Neuronal stem cell (in vitro differentiated cells): ENCODE measurements at regions not wholly inside any gene's neighbourhood (a gene's known extent, or its start where the extent isn't known, plus 50 kb on each side); places are given as distances from the start of the nearest gene placed in this dataset.

Experiments
- DNase-seq: peaks from one replicate; pipeline ENCODE4 v3.0.0-alpha.2; 2013; ENCODE audit warnings: low spot score
- H2AFZ ChIP-seq: one replicate; pipeline ENCODE4 v1.6.1; 2013; ENCODE audit warnings: mild to moderate bottlenecking, low read length, inconsistent platforms
- H2AK5ac ChIP-seq: 2 replicates; pipeline ENCODE4 v1.6.1; 2013; ENCODE audit warnings: low read depth, mild to moderate bottlenecking, inconsistent platforms, low read length, moderate library complexity, mixed read lengths
- H2BK120ac ChIP-seq: 2 replicates; pipeline ENCODE4 v1.6.1; 2013; ENCODE audit warnings: low read depth, mild to moderate bottlenecking, inconsistent platforms, low read length, moderate library complexity, mixed read lengths
- H2BK12ac ChIP-seq: one replicate; pipeline ENCODE4 v1.6.1; 2013; ENCODE audit warnings: low read length, inconsistent platforms
- H2BK15ac ChIP-seq: 2 replicates; pipeline ENCODE4 v1.6.1; 2013; ENCODE audit warnings: mild to moderate bottlenecking, low read length, inconsistent platforms, mixed read lengths
- H2BK5ac ChIP-seq: one replicate; pipeline ENCODE4 v1.6.1; 2013; ENCODE audit warnings: inconsistent platforms, mild to moderate bottlenecking, low read length, moderate library complexity
- H3K14ac ChIP-seq: one replicate; pipeline ENCODE4 v1.6.1; 2013; ENCODE audit warnings: low read length, inconsistent platforms
- H3K18ac ChIP-seq: 2 replicates; pipeline ENCODE4 v1.6.1; 2013; ENCODE audit warnings: low read length, inconsistent platforms
- H3K23ac ChIP-seq: 2 replicates; pipeline ENCODE4 v1.6.1; 2013; ENCODE audit warnings: low read depth, mild to moderate bottlenecking, mixed read lengths, low read length, inconsistent platforms; ENCODE audit not compliant: poor library complexity
- H3K27ac ChIP-seq: replicated peaks from 3 replicates; pipeline ENCODE4 v1.5.1; 2013; ENCODE audit warnings: low read length, inconsistent platforms
- H3K27me3 ChIP-seq, 3 experiments: 2 replicates each; pipeline ENCODE4 v1.6.1; 2013; ENCODE audit warnings: low read length in 3 of 3, mild to moderate bottlenecking in 2 of 3, inconsistent platforms in 1 of 3, low read depth in 1 of 3, mixed read lengths in 1 of 3, moderate library complexity in 1 of 3; ENCODE audit not compliant: control insufficient read depth in 3 of 3, insufficient read depth in 3 of 3
- H3K36me3 ChIP-seq, 2 donors: replicated peaks in 1 of 2; 2 replicates each; pipeline ENCODE4 v1.6.1; 2013; ENCODE audit warnings: low read length in 2 of 2; ENCODE audit not compliant: control insufficient read depth in 2 of 2, insufficient read depth in 2 of 2
- H3K4ac ChIP-seq: 2 replicates; pipeline ENCODE4 v1.6.1; 2013; ENCODE audit warnings: inconsistent platforms, mild to moderate bottlenecking, low read length, moderate library complexity
- H3K4me1 ChIP-seq, 2 donors: 1 replicate in 1 of 2; 2 replicates in 1 of 2; pipeline ENCODE4 v1.6.1; 2013; ENCODE audit warnings: low read length in 2 of 2, low read depth in 1 of 2; ENCODE audit not compliant: control insufficient read depth in 2 of 2, insufficient read depth in 1 of 2
- H3K4me2 ChIP-seq: one replicate; pipeline ENCODE4 v1.6.1; 2013; ENCODE audit warnings: mild to moderate bottlenecking, low read length, inconsistent platforms; ENCODE audit not compliant: insufficient read depth, poor library complexity, severe bottlenecking
- H3K4me3 ChIP-seq, 2 donors: 2 replicates each; pipeline ENCODE4 v1.5.1; 2013; ENCODE audit warnings: low read length in 2 of 2, mild to moderate bottlenecking in 2 of 2, inconsistent platforms in 1 of 2, moderate library complexity in 1 of 2
- H3K79me1 ChIP-seq: one replicate; pipeline ENCODE4 v1.6.1; 2013; ENCODE audit warnings: low read depth, mild to moderate bottlenecking, inconsistent platforms, low read length, moderate library complexity
- H3K9ac ChIP-seq: one replicate; pipeline ENCODE4 v1.6.1; 2013; ENCODE audit warnings: mild to moderate bottlenecking, low read depth, low read length, inconsistent platforms; ENCODE audit not compliant: poor library complexity
- H3K9me3 ChIP-seq, 2 donors: replicated peaks in 1 of 2; 2 replicates each; pipeline versions ENCODE3 to v1.6.1; 2013; ENCODE audit warnings: low read length in 2 of 2, mild to moderate bottlenecking in 2 of 2, inconsistent platforms in 1 of 2, low read depth in 1 of 2, mixed read lengths in 1 of 2, moderate library complexity in 1 of 2; ENCODE audit not compliant: control insufficient read depth in 2 of 2, insufficient read depth in 1 of 2
- H4K8ac ChIP-seq: one replicate; pipeline ENCODE4 v1.6.1; 2013; ENCODE audit warnings: low read depth, mild to moderate bottlenecking, inconsistent platforms, low read length, moderate library complexity
- H4K91ac ChIP-seq: one replicate; pipeline ENCODE4 v1.6.1; 2013; ENCODE audit warnings: low read length, low read depth, mild to moderate bottlenecking, inconsistent platforms; ENCODE audit not compliant: poor library complexity
- WGBS, 2 donors: extraction: QIAGEN DNeasy Blood & Tissue Kit; methylation state at CpG; one replicate each; pipeline ENCODE4 v1.1.7; 2013; ENCODE audit warnings: missing lambda C conversion rate in 2 of 2, mixed read lengths in 1 of 2; ENCODE audit not compliant: insufficient read length in 2 of 2, insufficient replicate concordance in 1 of 2; ENCODE audit errors: extremely low coverage in 2 of 2; 5-methylcytosine and 5-hydroxymethylcytosine counted together

- Histone ChIP-seq H3K4me2 (no peak overlapping the region), H3K23ac (no peak overlapping the region), H2BK120ac (no peak overlapping the region), H2BK15ac (no peak overlapping the region), H3K9me3 (no peaks in the 10 kb centered on the region), H3K4ac (no peak overlapping the region), H2AK5ac (no peak overlapping the region), H4K91ac (no peak overlapping the region), H3K18ac (no peak overlapping the region), H2BK5ac (no peak overlapping the region), H3K4me1 (peaks cover 0 to 3% of the 10 kb centered on the region in 2 donors), H3K27ac (no peak overlapping the region), H3K9ac (no peak overlapping the region), H4K8ac (no peak overlapping the region), H2AFZ (no peak overlapping the region), H3K27me3 (no peaks in the 10 kb centered on the region), H2BK12ac (no peak overlapping the region), H3K79me1 (no peaks in the 10 kb centered on the region), H3K36me3 (no peaks in the 10 kb centered on the region), H3K4me3 (no peak overlapping the region), H3K14ac (no peak overlapping the region)
- DNase-seq = no peak
- no CpG with 5 or more reads among the region's 2 CpGs for WGBS, 2 donors
Measured at GRCh38 chr15:27650244-27650643, 448.9 kb downstream of the OCA2 start.

- peaks cover 0 to 2% of the 10 kb centered on the region in 2 donors for H3K36me3 ChIP-seq
- H2AFZ ChIP-seq = no peak overlapping the region
- H2BK12ac ChIP-seq = no peak overlapping the region
- no peak overlapping the region for H3K4me2 ChIP-seq
- no peak overlapping the region for H3K23ac ChIP-seq
- no peak overlapping the region for H3K9ac ChIP-seq
- peaks cover 0 to 5% of the 10 kb centered on the region in 2 donors for H3K9me3 ChIP-seq
- no peak for DNase-seq
- no peak overlapping the region for H3K14ac ChIP-seq
- H4K91ac ChIP-seq = no peak overlapping the region
- H4K8ac ChIP-seq = no peak overlapping the region
- H2BK5ac ChIP-seq = no peak overlapping the region
- no peak overlapping the region for H2AK5ac ChIP-seq
- no peak overlapping the region for H3K18ac ChIP-seq
- no peak overlapping the region for H2BK15ac ChIP-seq
- no peak overlapping the region for H3K27ac ChIP-seq
- peaks cover 0 to 3% of the 10 kb centered on the region in 2 donors for H3K4me1 ChIP-seq
- H2BK120ac ChIP-seq = no peak overlapping the region
- H3K27me3 ChIP-seq = no peaks in the 10 kb centered on the region
- H3K4me3 ChIP-seq = no peak overlapping the region
- no CpG with 5 or more reads among the region's 4 CpGs for whole genome bisulfite sequencing, 2 donors
- H3K79me1 ChIP-seq = no peaks in the 10 kb centered on the region
- H3K4ac ChIP-seq = no peak overlapping the region
Measured at GRCh38 chr15:27648359-27648758, 450.8 kb downstream of the OCA2 start.

- DNase-seq = no peak
- no CpG with 5 or more reads among the region's 6 CpGs for WGBS, 2 donors
Measured at GRCh38 chr15:27646531-27646930, 452.6 kb downstream of the OCA2 start.

GRCh38 chr15:27645672-27646071, 453.4 kb downstream of the OCA2 start:
- H4K8ac ChIP-seq = no peak overlapping the region
- H2BK12ac ChIP-seq = no peak overlapping the region
- no peak overlapping the region for H2AK5ac ChIP-seq
- no peak overlapping the region for H3K23ac ChIP-seq
- no peaks in the 10 kb centered on the region for H3K79me1 ChIP-seq
- no peak overlapping the region for H3K4me2 ChIP-seq
- H3K9ac ChIP-seq = no peak overlapping the region
- H3K9me3 ChIP-seq = peaks cover 0 to 5% of the 10 kb centered on the region in 2 donors
- H3K14ac ChIP-seq = no peak overlapping the region
- no peak overlapping the region for H2BK5ac ChIP-seq
- no peak overlapping the region for H3K18ac ChIP-seq
- no peak overlapping the region for H3K27ac ChIP-seq
- H2BK120ac ChIP-seq = no peak overlapping the region
- no peak for DNase-seq
- peaks cover 0 to 3% of the 10 kb centered on the region in 2 donors for H3K4me1 ChIP-seq
- H4K91ac ChIP-seq = no peak overlapping the region
- H3K27me3 ChIP-seq = no peaks in the 10 kb centered on the region
- no peak overlapping the region for H2AFZ ChIP-seq
- H2BK15ac ChIP-seq = no peak overlapping the region
- peaks cover 0 to 2% of the 10 kb centered on the region in 2 donors for H3K36me3 ChIP-seq
- H3K4me3 ChIP-seq = no peak overlapping the region
- H3K4ac ChIP-seq = no peak overlapping the region
- WGBS, 2 donors = no CpG with 5 or more reads among the region's 3 CpGs

More at GRCh38 chr15:27646531-27646930, 452.6 kb downstream of the OCA2 start:
- H3K27ac ChIP-seq = no peak overlapping the region
- no peak overlapping the region for H2AK5ac ChIP-seq
- no peak overlapping the region for H2BK120ac ChIP-seq
- H3K9me3 ChIP-seq = peaks cover 0 to 5% of the 10 kb centered on the region in 2 donors
- H3K4ac ChIP-seq = no peak overlapping the region
- peaks cover 0 to 3% of the 10 kb centered on the region in 2 donors for H3K4me1 ChIP-seq
- H2BK5ac ChIP-seq = no peak overlapping the region
- H3K23ac ChIP-seq = no peak overlapping the region
- H3K27me3 ChIP-seq = no peaks in the 10 kb centered on the region
- no peaks in the 10 kb centered on the region for H3K79me1 ChIP-seq
- no peak overlapping the region for H4K8ac ChIP-seq
- H2BK12ac ChIP-seq = no peak overlapping the region
- H3K36me3 ChIP-seq = peaks cover 0 to 2% of the 10 kb centered on the region in 2 donors
- H2BK15ac ChIP-seq = no peak overlapping the region
- H3K4me3 ChIP-seq = peak overlapping the region in 1 of 2 donors; percentile 46
- no peak overlapping the region for H2AFZ ChIP-seq
- no peak overlapping the region for H3K14ac ChIP-seq
- no peak overlapping the region for H3K4me2 ChIP-seq
- no peak overlapping the region for H4K91ac ChIP-seq
- H3K9ac ChIP-seq = no peak overlapping the region
- no peak overlapping the region for H3K18ac ChIP-seq
